ENCODE measurements at regions not wholly inside any gene's neighbourhood (a gene's known extent, or its start where the extent isn't known, plus 50 kb on each side); places are given as distances from the start of the nearest gene placed in this dataset.

GRCh38 chr6:147117580-147117979, 86.6 kb upstream of the STXBP5 start:
- TF ChIP-seq POLR2A (IDR thresholded peaks at IDR 0.05) = no peak
- TF ChIP-seq CTCF (IDR thresholded peaks at IDR 0.05) = no peak
